Suprapubic skin (tissue), 4 donors: ENCODE measurements at regions not wholly inside any gene's neighbourhood (a gene's known extent, or its start where the extent isn't known, plus 50 kb on each side); places are given as distances from the start of the nearest gene placed in this dataset.

Experiments
- DNase-seq, 2 donors: peaks; one replicate each; pipeline ENCODE4 v3.0.0-alpha.2; 2019; ENCODE audit warnings: low spot score in 2 of 2
- H3K27ac ChIP-seq: fragments of 200-600 bp; sonication (generic); one replicate; pipeline ENCODE4 v1.5.1; 2019
- H3K27me3 ChIP-seq: fragments of 200-600 bp; sonication (generic); one replicate; pipeline ENCODE4 v1.5.1; 2019
- H3K36me3 ChIP-seq: fragments of 200-600 bp; sonication (generic); one replicate; pipeline ENCODE4 v1.5.1; 2019
- H3K4me1 ChIP-seq: fragments of 200-600 bp; sonication (generic); one replicate; pipeline ENCODE4 v1.5.1; 2019
- H3K4me3 ChIP-seq: fragments of 200-600 bp; sonication (generic); one replicate; pipeline ENCODE4 v1.5.1; 2019; ENCODE audit warnings: mild to moderate bottlenecking
- H3K9me3 ChIP-seq: fragments of 200-600 bp; sonication (generic); one replicate; pipeline ENCODE4 v1.5.1; 2019
- CTCF ChIP-seq, 2 donors: fragments of 200-600 bp in 1 of 2; fragments of 450-650 bp in 1 of 2; sonication (generic) in 1 of 2; IDR thresholded peaks; one replicate each; pipeline ENCODE4 v1.5.1; 2016 to 2019; ENCODE audit warnings: antibody characterized with exemption in 2 of 2, mild to moderate bottlenecking in 1 of 2, moderate library complexity in 1 of 2
- EP300 ChIP-seq: sonication (generic); formaldehyde crosslinking; IDR thresholded peaks from one replicate; pipeline ENCODE4 v1.6.1; 2017; ENCODE audit warnings: antibody characterized with exemption
- POLR2A ChIP-seq, 2 donors: fragments of 450-650 bp; IDR thresholded peaks; one replicate each; pipeline ENCODE4 v1.6.1; 2017; ENCODE audit warnings: antibody characterized with exemption in 2 of 2, mild to moderate bottlenecking in 2 of 2, moderate library complexity in 2 of 2
- POLR2AphosphoS5 ChIP-seq, 3 donors: sonication (generic); formaldehyde crosslinking; IDR thresholded peaks; one replicate each; pipeline ENCODE4 v1.6.1; 2017; ENCODE audit warnings: antibody characterized with exemption in 3 of 3
- WGBS: methylation state at CpG from one replicate; pipeline ENCODE4 v1.1.5; 2018; 5-methylcytosine and 5-hydroxymethylcytosine counted together

DNA sequence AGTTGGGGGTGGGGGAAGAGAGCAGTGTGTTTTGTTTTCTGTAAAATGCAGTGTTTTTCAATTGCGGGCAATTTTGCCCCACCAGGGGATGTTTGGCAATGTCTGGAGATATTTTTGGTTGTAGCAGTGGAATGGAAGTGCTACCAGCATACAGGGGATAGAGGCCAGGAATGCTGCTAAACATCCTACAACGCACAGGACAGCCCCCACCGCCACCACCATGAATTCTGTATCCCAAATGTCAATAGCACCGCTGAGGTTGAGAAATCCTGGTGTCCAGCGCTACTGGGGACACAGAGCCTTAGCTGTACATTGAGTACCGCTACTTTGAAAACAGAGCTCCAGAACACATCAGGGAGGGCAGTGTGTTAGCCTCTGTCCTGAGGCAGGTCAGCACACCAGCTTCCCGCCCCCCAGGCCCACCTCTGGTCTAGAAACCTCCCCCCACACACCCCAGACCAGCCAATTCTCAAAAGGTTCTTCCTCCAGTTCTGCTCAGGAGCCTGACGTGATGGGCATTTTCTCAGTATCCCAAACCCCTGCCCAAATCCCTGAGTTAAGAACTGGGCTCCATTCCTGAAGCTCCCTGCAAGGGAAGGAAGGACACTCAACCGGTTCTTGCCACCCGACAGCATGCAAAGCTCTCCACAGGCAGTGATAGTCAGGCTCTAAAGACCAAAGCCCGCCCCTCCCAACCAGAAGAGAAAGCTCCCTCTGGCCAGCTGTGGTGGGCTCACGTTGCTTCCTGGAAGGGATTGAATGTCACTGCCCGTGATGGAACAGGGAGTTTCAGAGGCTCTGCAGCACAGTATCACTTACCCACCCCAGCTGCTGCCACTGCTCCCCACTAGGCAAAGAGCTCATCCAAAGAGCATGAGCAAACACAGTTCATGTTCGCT, 321.5 kb upstream of the JARID2 start:
- 88% methylated on average over 11 of the region's 14 CpGs for whole genome bisulfite sequencing
- DNase-seq = no peak
- Histone ChIP-seq H3K27ac (no peak overlapping the region), H3K4me3 (no peak overlapping the region), H3K9me3 (no peaks in the 10 kb centered on the region), H3K27me3 (no peaks in the 10 kb centered on the region), H3K4me1 (peaks cover 9% of the 10 kb centered on the region), H3K36me3 (no peaks in the 10 kb centered on the region)
- TF ChIP-seq EP300 (no peak), POLR2AphosphoS5 (IDR thresholded peaks at IDR 0.05) (no peak), POLR2A (IDR thresholded peaks at IDR 0.05) (no peak), CTCF (IDR thresholded peaks at IDR 0.05) (no peak)

DNA sequence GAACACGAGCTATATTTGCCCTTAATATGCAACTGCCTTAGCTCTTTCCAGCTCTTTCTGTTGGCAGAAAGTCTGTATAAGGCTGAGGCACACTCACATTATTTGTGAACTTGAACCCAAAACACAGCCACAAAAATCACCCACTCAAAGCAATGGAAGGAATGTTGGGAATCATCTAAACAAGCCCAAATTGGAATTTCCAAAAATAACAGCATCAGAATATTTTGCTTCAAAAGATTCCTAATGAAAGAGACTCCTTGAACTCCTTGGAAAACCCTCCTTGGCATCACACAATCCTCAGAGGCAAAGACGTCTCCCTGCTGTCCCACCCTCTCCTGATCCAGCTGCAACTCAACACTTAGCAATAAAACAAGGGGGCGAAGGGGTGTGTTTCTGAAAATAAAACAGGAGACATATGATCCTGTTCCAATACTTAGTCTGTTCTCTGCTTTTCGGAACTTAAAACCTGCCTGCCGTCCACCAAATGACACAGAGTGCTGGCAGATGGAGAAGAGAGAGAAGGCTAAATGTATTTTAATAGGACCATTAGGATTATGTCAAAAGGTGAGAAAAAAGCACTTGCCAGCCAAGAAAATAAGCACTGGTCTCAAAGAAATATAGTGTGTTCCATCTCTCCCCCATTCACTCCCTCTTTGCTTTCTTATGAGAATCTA, 320.7 kb upstream of the JARID2 start:
- no peak for DNase-seq
- 64% methylated on average over 5 of the region's 5 CpGs for WGBS
- no peaks in the 10 kb centered on the region for H3K27me3 ChIP-seq
- H3K27ac ChIP-seq = no peak overlapping the region
- H3K4me1 ChIP-seq = peaks cover 9% of the 10 kb centered on the region
- TF ChIP-seq EP300 = no peak
- TF ChIP-seq CTCF (IDR thresholded peaks at IDR 0.05) = no peak
- no peak for TF ChIP-seq POLR2A (IDR thresholded peaks at IDR 0.05)
- TF ChIP-seq POLR2AphosphoS5 (IDR thresholded peaks at IDR 0.05) = no peak
- H3K9me3 ChIP-seq = no peaks in the 10 kb centered on the region
- H3K4me3 ChIP-seq = no peak overlapping the region
- no peaks in the 10 kb centered on the region for H3K36me3 ChIP-seq

- H3K9me3 ChIP-seq = no peaks in the 10 kb centered on the region
- peaks cover 9% of the 10 kb centered on the region for H3K4me1 ChIP-seq
- H3K27me3 ChIP-seq = no peaks in the 10 kb centered on the region
- DNase-seq = no peak
- H3K4me3 ChIP-seq = no peak overlapping the region
- WGBS = 70% methylated on average over 3 of the region's 3 CpGs
- no peak for TF ChIP-seq POLR2A (IDR thresholded peaks at IDR 0.05)
- no peak for TF ChIP-seq EP300
- no peak for TF ChIP-seq CTCF (IDR thresholded peaks at IDR 0.05)
- TF ChIP-seq POLR2AphosphoS5 (IDR thresholded peaks at IDR 0.05) = no peak
- no peak overlapping the region for H3K27ac ChIP-seq
- H3K36me3 ChIP-seq = no peaks in the 10 kb centered on the region
Observed at GRCh38 chr6:14925699-14926026, 320.2 kb upstream of the JARID2 start.

DNA sequence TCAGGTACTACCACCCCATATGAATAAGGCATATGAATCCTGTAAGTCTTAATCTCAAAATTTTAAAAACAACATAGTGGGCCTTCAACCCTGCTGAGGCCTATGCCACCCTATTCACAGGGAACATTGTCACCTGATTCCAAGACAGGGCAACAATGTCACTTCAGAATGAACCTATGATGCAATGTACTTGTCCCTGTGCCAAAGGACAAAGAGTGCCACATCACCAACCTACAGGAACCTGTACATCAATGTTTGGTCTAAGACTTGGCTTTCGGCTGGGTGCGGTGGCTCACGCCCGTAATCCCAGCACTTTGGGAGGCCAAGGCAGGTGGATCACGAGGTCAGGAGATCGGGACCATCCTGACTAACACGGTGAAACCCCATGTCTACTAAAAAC, 318.5 kb upstream of the JARID2 start:
- 90% methylated on average over 7 of the region's 7 CpGs for WGBS
- Histone ChIP-seq H3K9me3 (no peaks in the 10 kb centered on the region), H3K27ac (no peak overlapping the region), H3K36me3 (no peaks in the 10 kb centered on the region), H3K4me3 (no peak overlapping the region), H3K4me1 (peaks cover 6% of the 10 kb centered on the region), H3K27me3 (no peaks in the 10 kb centered on the region)
- no peak for DNase-seq
- TF ChIP-seq POLR2AphosphoS5 (IDR thresholded peaks at IDR 0.05) (no peak), POLR2A (IDR thresholded peaks at IDR 0.05) (no peak), CTCF (IDR thresholded peaks at IDR 0.05) (no peak), EP300 (no peak)

GRCh38 chr6:14929291-14929690, 316.6 kb upstream of the JARID2 start:
- Histone ChIP-seq H3K9me3 (no peaks in the 10 kb centered on the region), H3K4me3 (no peak overlapping the region), H3K27me3 (no peaks in the 10 kb centered on the region), H3K4me1 (peaks cover 6% of the 10 kb centered on the region), H3K27ac (no peak overlapping the region), H3K36me3 (no peaks in the 10 kb centered on the region)
- 90% methylated on average over 3 of the region's 3 CpGs for WGBS
- no peak for TF ChIP-seq CTCF (IDR thresholded peaks at IDR 0.05)
- no peak for TF ChIP-seq POLR2AphosphoS5 (IDR thresholded peaks at IDR 0.05)
- no peak for TF ChIP-seq EP300
- TF ChIP-seq POLR2A (IDR thresholded peaks at IDR 0.05) = no peak
- no peak for DNase-seq
